GM18498 (cell line): ENCODE measurements at regions not wholly inside any gene's neighbourhood (a gene's known extent, or its start where the extent isn't known, plus 50 kb on each side); places are given as distances from the start of the nearest gene placed in this dataset.
"Not testable (repeated sequence)": the region's sequence is repeated elsewhere in the genome, so short reads cannot be mapped to it uniquely, and the experiment has no call there.

Experiments
- ATAC-seq: cut with Tn5 transposase; IDR thresholded peaks from one replicate; pipeline ENCODE4 v1.9.1; 2021; ENCODE audit warnings: mild to moderate bottlenecking, moderate library complexity; ENCODE audit not compliant: unreplicated experiment

DNA sequence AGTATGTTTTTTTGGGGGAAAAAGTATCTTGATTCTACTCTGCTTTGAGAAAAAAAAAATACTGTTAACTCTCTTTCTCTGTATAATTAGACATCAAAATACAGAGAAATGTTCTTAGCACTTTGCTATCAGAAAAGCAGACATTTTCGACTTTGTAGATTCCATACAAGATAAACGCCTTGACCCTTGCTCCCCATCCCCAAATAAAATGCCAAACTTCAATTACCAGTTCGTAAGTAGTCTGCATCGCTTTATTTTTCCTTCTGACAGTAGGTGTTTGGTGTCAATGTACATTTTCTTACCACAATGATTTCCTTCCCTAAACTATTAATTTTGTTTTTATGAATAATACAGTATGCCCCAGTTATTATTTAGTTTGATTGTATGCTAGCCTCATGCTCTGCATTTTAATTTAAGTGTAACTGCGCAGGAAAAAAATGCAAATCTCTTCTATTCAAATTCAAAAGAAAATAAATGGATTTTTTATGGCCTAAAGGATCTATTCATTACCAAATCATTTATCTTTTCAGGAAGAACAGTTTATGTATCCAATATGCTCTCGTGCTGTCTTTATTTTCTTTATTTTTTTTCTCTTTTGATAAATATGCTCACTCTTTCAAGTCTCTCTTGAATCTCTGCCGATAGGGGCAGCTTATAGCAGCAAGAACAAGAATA is 84.8 kb upstream of the ZNF217 start:
- ATAC-seq: no peak

DNA sequence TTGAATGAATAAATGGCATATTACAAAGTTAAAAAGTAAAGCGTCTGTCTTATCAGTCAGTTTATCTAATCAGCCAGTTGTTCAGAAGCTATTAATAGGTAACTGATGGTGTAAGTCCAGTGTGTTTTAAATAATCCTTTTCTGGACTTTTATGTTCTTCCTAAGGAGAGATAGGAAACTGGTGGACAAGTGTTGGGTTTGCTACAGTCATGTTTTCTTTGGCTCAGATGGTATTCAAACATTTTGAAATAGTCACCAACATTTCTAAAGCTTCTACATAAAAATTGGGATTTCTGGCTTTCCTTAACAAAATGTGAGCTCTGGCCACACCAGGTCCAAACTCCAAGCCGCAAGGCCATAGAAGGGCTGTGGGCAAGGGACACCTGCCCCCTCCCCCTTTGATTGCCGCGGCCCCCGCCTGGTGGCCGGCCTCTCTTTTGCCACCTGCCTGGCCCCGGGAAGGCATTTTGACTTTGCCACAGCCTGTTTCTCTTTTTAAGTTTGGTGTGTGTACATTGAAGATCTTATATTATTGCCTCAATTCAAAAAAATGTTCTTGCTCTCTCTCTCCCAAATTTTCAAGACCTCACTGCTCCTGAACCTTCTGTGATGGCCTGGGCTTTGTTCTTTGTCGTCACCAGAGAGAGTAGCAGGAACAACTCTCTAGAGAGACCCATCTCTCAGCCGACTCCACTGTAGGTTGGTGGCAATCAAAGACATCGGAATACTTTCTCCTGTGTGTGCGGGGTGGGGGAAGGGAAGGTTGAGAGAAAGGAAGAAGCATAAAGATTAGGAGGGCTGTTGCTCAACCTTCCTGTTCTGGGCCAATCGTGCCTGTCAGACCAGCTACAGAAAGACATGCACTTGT is 84.0 kb upstream of the ZNF217 start:
- no peak for ATAC-seq

DNA sequence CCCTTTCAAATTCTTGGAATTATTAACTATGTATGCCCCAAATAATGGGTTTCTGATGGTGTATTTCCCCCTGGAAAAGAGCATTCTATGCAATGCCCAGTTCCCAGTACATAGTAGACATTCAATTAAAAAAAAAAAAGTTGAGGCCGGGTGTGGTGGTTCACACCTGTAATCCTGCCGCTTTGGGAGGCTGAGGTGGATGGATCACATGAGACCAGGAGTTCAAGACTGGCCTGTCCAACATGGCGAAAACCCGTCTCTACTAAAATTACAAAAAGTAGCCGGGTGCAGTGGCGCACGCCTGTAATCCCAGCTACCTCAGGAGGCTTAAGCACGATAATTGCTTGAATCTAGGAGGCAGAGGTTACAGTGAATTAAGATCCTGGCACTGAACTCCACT is 83.3 kb upstream of the ZNF217 start:
- ATAC-seq: no peak

DNA sequence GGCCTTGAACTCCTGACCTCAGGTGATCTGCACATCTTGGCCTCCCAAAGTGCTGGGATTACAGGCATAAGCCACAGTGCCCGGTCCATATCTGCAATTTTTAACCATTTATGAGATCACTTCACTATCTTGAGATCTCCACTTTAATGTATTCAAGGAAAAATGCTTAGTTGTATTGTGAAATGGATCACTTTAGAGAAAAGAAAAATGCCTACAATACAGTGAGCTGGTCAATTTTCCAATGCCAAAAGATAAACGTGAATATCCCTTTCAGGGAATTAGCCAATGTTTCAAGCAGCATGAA is 82.8 kb upstream of the ZNF217 start:
- no peak for ATAC-seq

DNA sequence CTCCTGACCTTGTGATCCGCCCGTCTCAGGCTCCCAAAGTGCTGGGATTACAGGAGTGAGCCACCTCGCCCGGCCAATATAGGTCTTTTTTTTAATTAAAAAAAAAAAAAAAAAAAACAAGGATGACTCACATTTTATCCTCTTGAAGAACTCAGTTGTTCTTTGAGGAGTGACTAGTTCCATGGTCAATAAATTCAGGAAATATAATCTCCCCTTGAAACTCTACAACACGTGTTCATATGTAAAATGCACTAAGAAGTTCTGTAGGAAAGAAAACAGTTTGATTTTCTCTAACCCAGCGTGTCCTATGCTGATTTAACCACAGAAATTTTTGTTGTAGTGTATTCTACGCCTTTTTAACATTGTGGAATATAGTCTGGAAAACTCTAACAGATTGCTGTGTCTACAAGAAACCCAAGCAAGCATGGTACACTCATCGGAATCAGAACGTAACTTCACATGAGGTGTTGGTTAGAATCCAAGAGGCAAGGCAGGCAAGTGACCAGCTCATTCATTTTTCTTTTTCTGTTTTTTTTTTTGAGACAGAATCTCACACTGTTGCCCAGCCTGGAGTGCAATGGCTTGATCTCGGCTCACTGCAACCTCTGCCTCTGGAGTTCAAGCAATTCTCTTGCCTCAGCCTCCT is 79.0 kb upstream of the ZNF217 start:
- ATAC-seq: no peak

DNA sequence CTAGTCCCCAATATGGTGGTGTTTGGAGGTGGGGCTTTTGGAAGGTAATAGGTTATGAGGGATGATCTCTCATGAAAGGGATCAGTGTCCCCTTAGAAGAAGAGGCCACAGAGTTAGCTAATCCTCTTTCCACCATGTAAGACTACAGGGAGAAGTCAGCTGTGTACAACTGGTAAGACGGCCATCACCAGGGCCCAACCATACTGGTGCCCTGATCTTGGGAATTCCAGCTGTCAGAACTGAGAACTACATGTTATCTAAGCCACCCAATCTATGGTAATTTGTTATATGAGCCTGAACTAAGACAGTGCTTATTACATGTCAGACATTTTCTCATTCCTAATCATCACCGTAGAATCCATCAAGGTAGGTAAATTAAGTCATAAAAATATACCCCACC is 77.7 kb upstream of the ZNF217 start:
- no peak for ATAC-seq

DNA sequence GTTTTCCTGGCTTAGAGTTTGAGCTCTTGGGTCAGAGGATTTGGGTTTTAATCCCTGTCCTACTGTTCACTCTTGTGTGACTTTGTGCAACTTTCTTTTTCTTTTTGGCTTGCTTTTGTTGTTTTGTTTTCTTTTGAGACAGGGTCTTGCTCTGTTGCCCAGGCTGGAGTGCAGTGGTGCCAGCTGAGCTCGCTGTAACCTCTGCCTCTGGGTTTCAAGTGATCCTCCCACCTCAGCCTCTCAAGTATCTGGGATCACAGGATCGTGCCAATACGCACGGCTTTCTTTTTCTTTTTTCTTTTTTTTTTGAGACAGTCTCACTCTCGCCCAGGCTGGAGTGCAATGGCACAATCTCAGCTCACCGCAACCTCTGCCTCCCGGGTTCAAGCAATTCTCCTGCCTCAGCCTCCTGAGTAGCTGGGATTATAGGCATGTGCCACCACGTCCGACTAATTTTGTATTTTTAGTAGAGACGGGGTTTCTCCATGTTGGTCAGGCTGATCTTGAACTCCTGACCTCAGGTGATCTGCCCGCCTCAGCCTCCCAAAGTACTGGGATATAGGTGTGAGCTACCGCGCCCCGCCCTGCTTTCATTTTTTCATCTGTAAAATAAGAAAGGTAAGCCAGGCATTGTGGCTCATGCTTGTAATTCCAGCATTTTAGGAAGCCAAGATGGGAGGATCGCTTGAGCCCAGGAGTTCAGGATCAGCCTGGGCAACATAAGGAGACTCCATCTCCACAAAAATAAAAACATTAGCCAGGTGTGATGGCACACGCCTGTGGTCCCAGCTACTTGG is 76.1 kb upstream of the ZNF217 start:
- ATAC-seq: not testable (repeated sequence)

DNA sequence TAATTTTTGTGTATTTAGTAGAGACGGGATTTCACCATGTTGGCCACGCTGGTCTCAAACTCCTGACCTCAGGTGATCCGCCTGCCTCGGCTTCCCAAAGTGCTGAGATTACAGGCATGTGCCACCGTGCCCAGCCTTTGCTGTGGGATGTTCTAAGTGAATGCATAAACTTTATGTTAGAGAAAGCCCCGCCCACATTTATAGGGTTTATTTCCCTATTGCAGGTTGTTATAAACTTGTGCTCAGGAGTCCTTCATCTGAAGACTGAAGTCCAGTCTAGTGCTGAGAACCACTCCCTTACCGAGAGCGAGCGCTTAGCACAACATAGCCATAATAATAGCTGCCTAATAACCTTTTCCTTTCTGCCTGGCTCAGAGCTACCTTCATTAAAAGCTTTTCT is 75.4 kb upstream of the ZNF217 start:
- no peak for ATAC-seq

DNA sequence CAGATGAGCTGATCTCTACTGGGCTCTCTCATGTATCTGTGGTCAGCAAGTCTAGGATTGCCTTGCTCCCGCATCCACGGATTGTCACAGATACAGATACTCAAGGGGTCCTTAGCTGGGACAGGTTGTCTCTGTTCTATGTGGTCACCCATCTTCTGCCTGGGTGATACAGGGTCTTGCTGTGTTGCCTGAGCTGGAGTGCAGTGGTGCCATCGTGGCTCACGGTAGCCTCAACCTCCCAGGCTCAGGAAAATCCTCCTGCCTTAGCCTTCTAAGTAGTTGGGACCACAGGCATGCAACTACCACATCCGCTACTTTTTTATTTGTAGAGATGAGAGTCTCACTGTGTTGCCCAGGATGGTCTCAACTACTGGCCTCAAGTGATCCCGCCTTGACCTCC is 72.5 kb upstream of the ZNF217 start:
- ATAC-seq: no peak

DNA sequence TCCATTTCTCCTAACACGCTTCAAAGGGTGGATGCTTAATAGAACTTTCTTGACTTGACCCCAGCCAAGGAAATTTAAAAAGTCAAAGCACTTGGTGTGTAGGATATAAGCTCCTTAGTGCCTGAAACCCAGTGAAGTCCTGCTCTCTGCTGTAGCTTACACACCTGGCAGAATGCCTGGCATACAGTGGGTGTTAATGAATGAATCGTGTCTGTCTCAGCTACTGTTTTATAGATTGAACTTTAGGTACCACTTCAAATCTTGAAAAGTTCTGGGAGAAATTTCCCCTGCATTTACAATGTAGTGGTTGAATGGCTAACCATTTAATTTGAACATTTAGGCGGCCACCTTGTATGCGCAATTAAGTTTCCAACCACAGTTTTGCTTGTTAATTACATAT is 70.5 kb upstream of the ZNF217 start:
- no peak for ATAC-seq

DNA sequence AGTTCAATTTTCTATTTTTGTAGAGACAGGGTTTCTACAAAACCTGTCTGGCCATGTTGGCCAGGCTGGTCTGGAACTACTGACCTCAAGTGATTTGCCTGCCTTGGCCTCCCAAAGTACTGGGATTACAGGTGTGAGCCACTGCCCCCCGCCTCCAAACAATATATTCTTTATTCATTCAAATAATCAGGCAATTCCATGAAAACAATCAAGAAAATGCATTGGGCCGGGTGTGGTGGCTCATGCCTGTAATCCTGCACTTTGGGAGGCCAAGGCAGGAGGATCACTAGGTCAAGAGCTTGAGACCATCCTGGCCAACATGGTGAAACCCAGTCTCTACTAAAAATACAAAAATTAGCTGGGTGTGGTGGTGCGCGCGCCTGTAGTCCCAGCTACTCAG is 69.9 kb upstream of the ZNF217 start:
- not testable (repeated sequence) for ATAC-seq

DNA sequence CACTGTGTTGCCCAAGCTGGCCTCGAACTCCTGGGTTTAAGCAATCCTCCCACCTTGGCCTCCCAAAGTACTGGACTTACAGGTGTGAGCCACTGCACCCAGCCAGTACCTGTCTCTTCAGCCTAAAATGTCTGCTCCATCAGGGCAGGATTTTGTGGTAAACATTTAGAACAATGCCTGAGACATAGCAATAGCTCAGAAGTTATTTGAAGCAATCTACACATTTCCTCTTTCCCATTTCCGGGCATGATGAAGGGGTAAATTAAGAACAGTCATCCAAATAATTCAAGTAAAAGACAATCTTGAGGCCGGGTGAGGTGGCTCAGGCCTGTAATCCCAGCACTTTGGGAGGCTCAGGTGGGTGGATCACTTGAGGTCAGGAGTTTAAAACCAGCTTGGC is 69.0 kb upstream of the ZNF217 start:
- ATAC-seq: no peak

DNA sequence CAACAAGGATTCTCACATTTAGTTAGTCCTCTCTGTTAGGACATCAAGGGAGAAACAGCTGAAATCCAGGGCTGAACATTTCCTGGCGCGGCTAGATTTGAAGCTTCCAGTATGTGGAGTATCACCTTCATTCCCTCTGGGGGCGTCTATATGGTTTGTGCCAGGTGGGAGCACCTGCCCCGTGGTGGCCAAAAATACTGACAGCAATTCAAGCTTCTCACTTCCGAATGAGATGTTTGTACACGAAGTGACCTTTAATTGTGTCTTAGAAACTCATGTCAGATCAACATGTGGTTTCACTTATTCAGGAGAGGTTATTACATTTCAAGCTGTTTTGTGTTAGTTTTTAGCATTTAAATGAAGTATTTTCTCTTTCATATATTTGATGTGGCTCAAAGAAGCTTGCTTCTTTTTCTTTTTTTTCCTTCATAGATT is 67.3 kb upstream of the ZNF217 start:
- ATAC-seq: no peak

DNA sequence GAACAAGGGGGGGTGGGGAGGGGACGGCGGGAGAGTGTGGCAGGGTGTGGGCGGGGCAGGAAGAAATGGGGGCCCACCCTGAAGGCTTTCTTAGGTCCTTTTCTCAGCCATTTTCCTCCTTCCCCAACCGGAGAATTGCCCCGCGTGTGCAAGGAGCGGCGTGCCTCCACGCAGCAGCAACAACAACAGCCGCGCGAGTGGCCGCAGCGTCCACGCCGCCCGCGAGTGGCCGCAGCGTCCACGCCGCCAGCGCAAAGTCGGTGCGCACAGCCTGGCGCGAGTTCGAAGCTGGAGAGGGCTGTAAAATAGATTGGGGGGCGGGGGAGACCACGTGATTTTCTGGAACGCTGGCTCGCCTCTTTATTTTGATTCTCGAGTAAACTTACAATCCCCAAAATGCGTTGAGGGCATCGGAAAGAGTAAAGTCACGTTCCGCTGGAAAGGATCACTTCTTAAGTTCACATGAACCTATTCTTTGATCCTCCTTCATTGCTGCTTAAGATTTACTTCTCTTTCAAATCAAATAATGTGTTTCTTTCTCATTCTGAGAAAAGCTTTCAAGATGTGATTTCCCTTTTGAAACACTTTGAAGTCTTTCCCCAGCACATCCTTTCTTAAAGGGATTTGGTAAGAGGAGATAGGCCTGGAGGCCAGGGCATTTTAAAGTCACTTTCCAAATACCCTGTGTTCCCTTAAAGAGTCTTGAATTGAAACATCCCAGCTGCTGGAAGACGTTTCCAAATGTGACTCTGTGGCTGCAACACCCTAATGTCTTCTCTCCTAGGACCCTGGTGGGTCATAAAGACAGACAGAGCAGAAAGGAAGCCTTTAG is 66.7 kb upstream of the ZNF217 start:
- no peak for ATAC-seq

DNA sequence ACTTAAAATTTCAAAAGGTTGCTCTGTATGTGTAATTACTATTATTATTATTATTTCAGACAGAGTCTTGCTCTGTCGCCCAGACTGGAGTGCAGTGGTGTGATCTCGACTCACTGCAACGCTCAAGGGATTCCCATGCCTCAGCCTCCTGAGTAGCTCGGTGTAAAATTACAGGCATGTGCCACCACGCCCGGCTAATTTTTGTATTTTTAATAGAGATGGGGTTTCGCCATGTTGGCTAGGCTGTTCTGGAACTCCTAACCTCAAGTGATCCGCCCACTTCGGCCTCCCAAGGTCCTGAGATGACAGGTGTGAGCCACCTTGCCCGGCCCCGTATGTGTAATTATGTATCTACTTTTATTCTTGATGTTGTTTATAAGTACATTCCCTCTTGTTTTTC is 65.3 kb upstream of the ZNF217 start:
- no peak for ATAC-seq

DNA sequence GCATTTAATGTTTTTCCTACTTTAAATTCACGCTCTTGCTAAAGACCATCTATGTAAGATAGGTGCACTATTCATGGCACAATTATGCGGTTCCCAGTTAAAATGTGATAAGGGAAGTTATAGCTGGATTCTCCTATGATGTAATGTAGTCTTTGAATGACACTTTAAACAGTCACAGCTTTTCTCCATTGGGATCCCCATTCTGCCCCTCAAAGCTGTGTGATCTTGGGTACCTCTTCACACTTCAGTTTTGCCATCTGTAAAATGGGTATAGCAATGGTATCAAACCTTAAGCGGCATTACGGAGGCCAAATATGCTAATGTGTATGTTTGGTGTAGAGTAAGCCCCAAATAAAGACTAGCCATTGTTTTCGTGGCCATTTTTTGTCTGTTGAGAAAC is 64.7 kb upstream of the ZNF217 start:
- ATAC-seq: no peak

DNA sequence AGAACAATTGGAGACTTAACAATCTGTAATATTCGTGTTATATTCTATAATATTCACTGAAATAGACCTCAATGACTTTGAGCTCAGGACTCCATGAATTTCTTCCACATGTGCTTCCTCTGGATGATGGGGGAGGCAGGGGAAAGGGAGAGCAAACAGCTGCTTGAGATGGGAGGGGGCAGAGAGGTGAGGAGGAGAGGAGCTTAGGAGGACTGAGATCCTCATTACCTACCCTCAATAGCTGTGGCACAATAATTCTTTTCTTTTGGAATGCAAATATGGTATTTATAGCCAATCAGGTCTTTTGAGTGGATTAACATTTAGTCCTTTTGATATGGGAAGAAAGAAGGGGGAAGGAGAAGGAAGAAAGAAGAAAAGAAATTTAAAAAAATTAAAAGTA is 64.1 kb upstream of the ZNF217 start:
- no peak for ATAC-seq

DNA sequence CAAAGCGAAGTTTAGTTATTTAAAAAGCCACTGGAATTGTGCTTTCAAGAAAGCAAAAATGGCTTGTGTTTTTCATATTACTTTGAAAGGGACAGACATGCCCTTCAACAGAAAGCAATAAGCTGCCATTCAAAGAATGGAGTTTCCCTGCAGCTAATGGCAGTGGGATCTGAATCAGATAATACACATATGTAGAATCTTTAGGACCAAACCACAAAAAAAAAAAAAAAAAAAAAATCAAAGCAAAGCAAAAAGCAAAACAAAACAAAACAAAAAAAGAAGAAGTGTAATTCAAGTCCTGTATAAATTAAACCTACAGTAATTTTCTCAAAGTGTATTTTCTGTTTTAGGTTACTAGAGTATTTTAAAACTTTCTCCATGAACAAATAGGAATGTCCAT is 63.6 kb upstream of the ZNF217 start:
- ATAC-seq: no peak

DNA sequence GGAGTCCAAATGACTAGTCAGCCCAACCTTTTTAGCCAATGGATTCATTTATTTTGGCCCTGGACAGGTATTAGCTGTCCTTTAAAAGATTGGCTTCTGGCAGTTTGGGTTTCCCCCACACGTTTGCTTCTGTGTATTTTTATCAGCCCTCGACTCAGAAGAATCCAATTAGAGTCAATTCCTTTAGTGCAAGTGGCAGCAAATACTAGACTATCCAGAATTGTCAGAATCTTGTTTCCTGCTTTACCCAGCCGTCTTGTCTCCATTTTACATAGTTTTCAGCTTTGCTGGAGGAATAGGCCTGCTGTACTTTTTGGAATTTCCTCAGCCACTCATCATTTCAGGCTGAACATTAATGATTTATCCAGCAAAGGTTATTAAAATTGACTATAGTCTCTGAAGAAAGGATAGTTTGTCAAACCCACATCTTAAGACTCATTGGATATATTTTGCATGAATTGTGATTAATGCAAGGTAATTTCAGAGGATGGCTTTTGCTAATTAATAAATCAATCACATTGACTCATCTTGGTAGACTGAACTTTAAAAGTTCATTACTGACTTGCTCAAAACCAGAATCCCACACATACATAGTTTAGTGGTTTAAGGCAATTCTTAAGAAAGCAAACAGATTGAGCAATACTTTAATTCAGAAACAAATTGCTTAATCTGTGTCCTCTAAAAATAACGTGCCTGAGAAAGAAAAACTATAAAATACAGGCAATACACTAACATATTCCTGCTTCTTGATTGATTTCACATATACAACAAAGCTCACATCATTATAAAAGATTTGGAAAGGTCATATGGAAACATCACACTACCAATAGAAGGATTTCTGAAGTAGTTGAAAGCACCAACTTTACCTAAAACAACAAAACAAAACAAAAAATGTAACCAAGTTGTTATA is 62.9 kb upstream of the ZNF217 start:
- ATAC-seq: no peak
